Right lung (tissue), 2 donors: ENCODE measurements at regions not wholly inside any gene's neighbourhood (a gene's known extent, or its start where the extent isn't known, plus 50 kb on each side); places are given as distances from the start of the nearest gene placed in this dataset.
"Not testable (repeated sequence)": the region's sequence is repeated elsewhere in the genome, so short reads cannot be mapped to it uniquely, and the experiment has no call there.

ENCODE experiments used
- DNase-seq, 2 donors: peaks; one replicate each; pipeline ENCODE4 v3.0.0-alpha.2; 2013

DNA sequence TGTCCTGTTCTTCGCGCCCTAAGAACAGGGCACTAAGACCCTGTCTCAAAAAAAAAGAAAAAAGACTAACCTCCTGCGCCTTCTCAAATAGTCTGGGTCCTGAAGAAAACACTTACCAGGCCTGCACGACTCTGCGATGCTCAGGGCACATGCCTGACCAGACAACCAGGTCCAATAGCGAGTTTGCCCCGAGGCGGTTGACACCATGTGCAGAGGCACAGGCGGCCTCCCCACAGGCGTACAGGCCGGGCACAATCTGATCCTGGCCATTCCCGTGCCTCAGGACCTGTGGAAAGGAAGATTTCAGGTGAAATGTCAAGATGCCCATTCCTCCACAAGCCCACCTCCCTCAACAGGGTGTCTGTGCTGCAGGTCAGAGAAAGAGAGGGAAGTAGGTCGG, 65.9 kb upstream of the TNK2 start:
- DNase-seq, result not testable (repeated sequence)

DNA sequence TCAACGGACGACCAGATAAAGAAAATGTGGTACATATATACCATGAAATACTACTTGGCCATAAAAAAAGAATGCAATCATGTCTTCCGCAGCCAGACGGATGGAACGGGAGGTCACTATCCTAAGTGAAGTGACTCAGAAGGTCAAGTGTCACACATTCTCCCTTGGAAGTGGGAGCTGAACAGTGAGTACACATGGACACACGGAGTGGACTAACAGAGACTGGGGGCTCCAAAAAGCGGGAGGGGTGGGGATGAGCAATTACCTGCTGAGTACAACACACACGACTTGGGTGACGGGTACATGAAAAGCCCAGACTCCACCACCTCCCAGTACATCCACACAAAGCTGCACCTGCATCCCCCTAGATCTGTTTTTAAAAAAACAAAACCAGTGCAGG, 62.5 kb upstream of the TNK2 start:
- DNase-seq, result not testable (repeated sequence)

DNA sequence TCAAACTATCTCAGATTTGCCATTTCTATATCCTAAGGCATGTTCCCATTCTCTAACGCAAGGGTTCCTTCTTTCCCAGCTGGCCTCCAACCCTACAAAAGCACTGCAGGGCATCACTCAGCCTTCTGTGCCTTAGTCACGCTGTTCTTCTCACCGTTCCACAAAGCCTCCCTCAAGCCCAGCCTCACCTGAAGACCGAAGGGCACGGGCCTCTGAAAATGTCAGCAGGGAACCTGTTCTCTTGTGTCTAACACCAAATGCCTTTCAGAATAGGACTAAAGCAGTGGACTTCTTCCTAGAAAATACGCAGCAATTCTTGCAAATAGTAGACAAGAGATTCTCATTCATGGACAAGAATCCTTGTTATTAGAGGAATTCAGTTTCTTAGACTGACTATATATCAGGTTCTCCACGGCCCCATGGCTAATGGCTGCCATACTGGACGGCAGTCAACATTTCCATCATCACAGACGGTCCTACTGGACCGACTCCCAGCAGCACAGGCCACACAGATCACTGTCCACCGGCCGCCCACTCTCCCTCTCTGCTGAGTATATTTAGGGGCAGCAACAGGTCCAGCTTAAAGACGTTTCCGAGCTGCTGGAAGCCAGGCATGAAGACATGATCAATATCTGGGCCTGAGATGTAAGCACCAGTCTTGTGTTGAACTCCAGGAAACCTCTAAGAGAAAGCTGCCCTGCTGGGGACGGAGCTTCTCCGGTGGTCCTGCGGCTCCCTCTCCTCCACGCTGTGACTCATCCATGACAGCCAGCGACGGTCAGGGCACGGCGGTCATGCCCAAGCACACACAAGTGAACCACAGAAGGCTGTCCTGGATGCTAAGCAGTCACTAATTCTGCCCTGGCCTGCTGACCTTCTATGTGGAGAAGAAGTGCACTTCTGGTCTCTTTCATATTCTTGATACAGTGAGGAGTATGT, 61.8 kb upstream of the TNK2 start:
- not testable (repeated sequence) for DNase-seq

DNA sequence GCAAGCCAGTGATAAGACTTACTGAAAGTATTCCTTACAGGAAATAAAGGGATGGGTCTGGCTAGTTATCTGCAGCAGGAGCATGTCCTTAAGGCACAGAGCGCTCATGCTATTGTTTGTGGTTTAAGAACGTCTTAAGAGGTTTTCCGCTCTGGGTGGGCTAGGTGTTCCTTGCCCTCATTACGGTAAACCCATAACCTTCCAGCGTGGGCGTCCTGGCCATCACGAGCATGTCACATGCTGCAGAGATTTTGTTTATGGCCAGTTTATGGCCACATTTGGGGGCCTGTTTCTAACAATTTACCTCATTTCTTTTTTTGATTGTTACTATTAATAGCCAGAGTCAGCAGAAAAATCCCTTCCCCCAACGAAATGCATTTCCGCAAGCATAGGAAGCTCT, 61.0 kb upstream of the TNK2 start:
- not testable (repeated sequence) for DNase-seq

DNA sequence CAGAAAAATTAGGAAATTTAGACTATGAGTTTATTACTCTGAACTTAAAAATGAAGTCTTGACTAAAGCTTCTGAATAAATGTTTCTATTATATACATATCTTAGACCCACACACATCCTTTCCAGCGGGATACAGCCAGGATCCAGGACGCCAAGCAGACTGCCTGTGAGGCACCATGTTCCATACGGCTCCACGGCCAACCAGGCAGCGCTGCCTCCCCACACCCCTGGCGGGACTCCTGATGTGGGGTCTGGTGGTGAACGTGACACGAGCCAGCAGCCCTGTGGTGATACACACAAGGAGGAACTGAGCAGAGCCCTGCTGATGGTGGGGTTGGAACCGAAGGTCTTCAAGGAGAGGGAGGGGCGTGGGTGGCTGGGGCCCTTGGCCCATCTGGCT, 59.8 kb upstream of the TNK2 start:
- DNase-seq, result not testable (repeated sequence)

DNA sequence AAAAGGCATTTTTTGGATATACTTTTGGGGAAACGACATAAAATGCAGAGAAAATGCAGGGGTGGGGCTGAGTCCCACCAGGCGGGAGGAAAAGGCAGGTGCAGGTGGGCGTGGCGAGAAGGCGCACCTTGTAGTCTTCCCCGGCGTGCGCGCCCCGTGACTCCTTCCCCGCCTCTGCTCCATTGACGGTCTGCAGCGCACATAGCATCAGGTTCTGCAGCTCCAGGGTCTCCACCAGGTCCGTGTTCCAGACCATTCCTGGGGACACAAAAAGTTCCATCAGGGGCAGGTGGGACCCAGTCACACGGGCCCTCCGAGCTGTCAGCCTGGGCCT, 59.0 kb upstream of the TNK2 start:
- not testable (repeated sequence) for DNase-seq

DNA sequence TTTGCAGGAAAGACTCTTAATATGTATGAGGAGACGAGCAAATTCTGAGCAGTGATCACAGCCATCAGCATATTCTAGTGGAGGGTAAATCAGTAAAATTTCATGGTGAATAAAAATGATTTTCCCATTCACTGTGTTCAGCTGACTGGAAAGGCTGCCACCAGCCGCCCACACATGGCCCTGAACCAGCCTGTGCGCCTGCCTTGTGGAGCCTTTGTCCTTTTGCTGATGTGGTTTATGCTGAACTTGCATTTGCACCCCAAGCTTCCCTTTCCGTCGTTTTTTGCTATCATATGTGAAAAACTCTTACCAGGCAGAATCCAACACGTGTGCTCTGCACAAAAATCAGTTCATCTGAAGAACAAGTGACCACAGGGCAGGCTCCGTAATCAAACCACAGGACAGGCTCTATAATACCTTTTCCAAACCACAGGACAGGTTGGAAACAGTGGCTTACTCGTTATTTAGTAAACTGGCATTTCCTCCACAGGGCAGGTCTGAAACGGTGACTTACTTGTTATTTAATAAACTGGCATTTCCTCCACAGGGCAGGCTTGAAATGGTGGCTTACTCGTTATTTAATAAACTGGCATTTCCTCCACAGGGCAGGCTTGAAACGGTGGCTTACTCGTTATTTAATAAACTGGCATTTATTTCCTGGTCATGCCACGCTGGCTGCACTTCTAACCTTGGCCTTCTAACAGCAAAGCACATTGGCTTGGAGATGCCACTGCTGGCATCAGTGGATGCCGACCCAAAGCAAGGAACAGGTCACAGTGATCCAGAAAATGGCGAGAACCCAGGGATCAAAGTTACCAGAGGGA, 58.4 kb upstream of the TNK2 start:
- not testable (repeated sequence) for DNase-seq

DNA sequence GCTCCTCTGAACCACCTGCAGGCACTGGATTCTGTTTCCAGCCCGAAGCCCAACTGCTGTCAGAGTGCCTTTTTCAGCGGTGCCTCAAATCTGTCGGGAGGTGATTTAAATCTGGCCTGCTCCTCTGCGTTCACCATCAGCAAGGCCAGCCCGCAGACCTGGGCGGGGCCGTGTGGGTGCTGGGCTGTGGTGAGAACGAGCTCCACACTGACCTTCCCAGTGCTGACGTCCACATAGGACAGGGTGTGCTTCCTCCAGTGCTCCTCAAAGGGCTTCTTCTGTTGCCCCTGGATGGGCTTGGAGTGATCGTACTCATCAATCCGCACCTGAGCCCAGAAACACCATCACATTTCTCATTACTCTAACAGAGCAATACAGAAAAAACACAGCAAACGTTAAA, 56.9 kb upstream of the TNK2 start:
- DNase-seq, result not testable (repeated sequence)

DNA sequence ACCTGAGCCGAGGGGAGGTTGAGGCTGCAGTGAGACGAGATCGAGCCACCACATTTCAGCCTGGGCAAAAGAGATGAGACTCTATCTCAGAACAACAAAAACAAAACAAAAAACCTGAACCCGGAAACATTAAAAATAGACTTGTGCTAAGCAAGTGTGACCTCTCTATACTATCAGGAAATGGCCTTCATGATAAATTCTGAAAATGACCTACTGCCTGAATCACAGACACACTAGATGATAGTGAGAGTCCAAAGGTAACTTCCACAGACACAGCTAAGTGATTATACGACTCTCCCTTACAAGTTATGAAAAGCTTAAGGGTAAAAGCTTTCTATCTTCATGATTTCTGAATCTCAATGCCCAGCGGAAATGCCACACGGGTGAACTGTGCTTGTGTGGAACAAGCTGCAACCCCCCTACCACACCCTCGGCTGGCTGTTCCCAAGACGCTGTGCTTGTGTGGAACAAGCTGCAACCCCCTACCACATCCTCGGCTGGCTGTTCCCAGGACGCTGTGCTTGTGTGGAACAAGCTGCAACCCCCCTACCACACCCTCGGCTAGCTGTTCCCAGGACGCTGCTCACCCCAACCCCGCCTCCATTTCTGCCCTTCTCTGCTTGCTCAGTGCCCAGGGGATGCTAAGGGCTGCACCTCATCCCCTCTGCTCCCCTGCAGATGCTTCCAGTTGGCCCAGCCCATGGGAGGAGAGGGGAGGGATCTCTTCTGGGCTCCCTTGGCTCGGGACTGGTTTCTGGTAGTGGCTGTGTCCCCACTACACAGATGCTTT, 56.2 kb upstream of the TNK2 start:
- DNase-seq, result not testable (repeated sequence)

DNA sequence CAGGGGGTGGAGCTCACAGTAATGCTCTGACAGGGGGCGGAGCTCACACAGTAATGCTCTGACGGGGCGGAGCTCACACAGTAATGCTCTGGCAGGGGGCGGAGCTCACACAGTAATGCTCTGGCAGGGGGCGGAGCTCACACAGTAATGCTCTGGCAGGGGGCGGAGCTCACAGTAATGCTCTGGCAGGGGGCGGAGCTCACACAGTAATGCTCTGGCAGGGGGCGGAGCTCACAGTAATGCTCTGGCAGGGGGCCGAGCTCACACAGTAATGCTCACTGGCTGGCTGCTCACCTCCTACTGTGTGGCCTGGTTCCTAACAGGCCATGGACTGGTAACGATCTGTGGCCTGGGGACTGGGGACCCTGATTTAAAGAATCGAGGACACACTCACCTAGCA, 53.9 kb upstream of the TNK2 start:
- not testable (repeated sequence) for DNase-seq

DNA sequence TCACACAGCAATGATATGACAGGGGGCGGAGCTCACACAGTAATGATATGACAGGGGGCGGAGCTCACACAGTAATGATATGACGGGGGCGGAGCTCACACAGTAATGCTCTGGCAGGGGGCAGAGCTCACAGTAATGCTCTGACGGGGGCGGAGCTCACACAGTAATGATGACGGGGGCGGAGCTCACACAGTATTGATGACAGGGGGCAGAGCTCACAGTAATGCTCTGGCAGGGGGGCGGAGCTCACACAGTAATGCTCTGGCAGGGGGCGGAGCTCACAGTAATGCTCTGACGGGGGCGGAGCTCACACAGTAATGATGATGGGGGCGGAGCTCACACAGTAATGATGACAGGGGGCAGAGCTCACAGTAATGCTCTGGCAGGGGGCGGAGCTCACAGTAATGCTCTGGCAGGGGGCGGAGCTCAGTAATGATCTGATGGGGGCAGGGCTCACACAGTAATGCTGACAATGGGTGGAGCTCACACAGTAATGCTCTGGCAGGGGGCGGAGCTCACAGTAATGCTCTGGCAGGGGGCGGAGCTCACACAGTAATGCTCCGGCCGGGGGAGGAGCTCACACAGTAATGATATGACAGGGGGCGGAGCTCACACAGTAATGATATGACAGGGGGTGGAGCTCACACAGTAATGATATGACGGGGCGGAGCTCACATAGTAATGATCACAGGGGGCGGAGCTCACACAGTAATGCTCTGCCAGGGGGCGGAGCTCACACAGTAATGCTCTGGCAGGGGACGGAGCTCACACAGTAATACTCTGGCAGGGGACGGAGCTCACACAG, 52.8 kb upstream of the TNK2 start:
- not testable (repeated sequence) for DNase-seq

DNA sequence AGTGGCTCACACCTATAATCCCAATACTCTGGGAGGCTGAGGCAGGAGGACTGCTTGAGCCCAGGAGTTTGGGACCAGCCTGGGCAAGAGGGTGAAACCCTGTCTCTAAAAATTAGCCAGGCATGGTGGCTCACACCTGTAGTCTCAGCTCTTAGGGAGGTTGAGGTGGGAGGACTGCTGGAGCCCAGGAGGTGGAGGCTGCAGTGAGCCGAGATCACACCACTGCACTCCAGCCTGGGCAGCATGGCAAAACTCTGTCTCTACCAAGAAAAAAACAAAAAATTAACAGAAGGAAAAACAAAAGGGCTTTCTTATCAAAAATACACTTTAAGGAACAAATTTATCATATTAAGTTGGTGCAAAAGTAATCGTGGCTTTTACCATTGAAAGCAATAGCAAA, 51.8 kb upstream of the TNK2 start:
- DNase-seq, result not testable (repeated sequence)

DNA sequence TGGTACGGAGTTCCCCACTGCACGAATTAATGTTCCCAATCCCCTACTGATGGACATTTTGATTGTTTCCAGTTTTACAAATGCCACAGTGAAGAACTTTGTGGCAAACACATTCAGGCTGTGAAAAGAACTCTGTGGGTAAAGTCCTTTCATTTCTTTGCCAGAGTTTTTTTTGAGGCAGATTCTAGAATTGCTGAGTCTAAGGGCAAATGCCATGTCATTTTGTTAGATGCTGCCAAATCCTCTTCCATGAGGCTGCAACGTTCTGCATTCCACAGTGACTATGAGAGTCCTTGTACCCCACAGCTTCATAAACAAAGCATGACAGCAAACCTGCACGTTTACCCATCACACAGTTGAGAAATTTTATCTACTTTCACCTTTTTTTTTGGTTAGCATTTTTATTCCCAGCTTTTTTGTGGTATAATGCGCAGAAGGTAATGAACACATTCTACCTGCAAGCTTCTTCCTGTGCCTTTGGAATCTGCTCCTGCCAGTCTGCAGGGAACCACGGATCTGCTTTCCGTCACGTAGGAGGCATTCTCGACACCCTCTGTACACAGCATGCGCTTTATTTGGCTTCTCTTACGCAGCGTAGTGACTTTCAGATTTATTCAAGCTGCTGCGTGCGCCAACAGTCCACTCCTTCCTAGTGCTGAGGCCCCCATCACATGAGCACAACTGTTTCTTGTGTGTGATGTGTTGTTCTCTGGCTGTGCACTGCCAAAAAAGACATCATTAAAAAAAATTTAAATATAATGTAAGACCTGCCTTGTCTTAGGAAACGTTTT, 51.2 kb upstream of the TNK2 start:
- DNase-seq, result not testable (repeated sequence)

DNA sequence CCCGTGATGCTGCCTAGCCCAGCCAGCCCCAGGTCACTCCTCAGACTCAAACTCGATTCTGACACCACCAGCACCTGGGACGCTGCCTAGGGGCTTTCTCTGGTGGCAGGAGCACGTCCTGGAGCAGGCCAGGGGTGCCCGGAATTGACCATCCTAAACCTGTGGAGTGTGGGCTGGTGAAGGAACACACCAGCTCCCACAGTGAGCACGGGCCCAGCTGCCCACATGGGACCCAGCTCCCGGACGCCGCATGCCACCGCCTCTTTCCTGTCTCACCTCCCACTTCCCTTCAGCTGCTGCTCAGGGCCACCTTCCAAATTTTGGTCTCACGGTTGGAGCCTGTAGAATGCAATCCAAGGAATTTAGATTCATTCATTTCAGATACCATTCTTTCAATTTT, 50.4 kb upstream of the TNK2 start:
- DNase-seq, result not testable (repeated sequence)
